ENCODE measurements at regions not wholly inside any gene's neighbourhood (a gene's known extent, or its start where the extent isn't known, plus 50 kb on each side); places are given as distances from the start of the nearest gene placed in this dataset.

- TF ChIP-seq GATA3 (IDR thresholded peaks at IDR 0.05; ENCODE audit: low read depth, low read length) (no peak), GATA2 (IDR thresholded peaks at IDR 0.05; ENCODE audit: low read depth, low read length) (no peak)
Measured at GRCh38 chr2:107063228-107063627, 177.3 kb upstream of the ST6GAL2 start.

Data from SH-SY5Y (cell line).